NCI-H187 treated with DMSO at 0.1 percent for 48 hours (cell line): ENCODE measurements at regions not wholly inside any gene's neighbourhood (a gene's known extent, or its start where the extent isn't known, plus 50 kb on each side); places are given as distances from the start of the nearest gene placed in this dataset.

ENCODE experiments used
- DNase-seq: peaks from one replicate; lab custom pipeline; 2025; lab: John Stamatoyannopoulos, UW

- DNase-seq = no peak
These were observed 771.6 kb upstream of the ZNF608 start for GRCh38 chr5:125517973-125518550.

GRCh38 chr5:125521289-125521688, 774.9 kb upstream of the ZNF608 start:
- no peak for DNase-seq

GRCh38 chr5:125525356-125525755, 778.9 kb upstream of the ZNF608 start:
- no peak for DNase-seq

GRCh38 chr5:125526966-125527365, 780.5 kb upstream of the ZNF608 start:
- no peak for DNase-seq

- DNase-seq = no peak
These were observed 782.4 kb upstream of the ZNF608 start for GRCh38 chr5:125528881-125529280.

GRCh38 chr5:125530833-125531615, 784.6 kb upstream of the ZNF608 start:
- DNase-seq = no peak

- no peak for DNase-seq
These were observed 789.7 kb upstream of the ZNF608 start for GRCh38 chr5:125536095-125536494.

GRCh38 chr5:125536582-125536981, 790.1 kb upstream of the ZNF608 start:
- DNase-seq = no peak

- no peak for DNase-seq
These were observed 791.2 kb upstream of the ZNF608 start for GRCh38 chr5:125537661-125538060.

GRCh38 chr5:125538469-125538868, 792.0 kb upstream of the ZNF608 start:
- DNase-seq = no peak

- DNase-seq = no peak
These were observed 794.6 kb upstream of the ZNF608 start for GRCh38 chr5:125541085-125541484.

GRCh38 chr5:125549322-125549911, 803.0 kb upstream of the ZNF608 start:
- DNase-seq = no peak

- DNase-seq = no peak
These were observed 803.8 kb upstream of the ZNF608 start for GRCh38 chr5:125550274-125550673.

- DNase-seq = no peak
These were observed 804.8 kb upstream of the ZNF608 start for GRCh38 chr5:125551246-125551645.

GRCh38 chr5:125551797-125552196, 805.4 kb upstream of the ZNF608 start:
- DNase-seq = no peak

GRCh38 chr5:125552486-125552885, 806.0 kb upstream of the ZNF608 start:
- no peak for DNase-seq

GRCh38 chr5:125554355-125554754, 807.9 kb upstream of the ZNF608 start:
- DNase-seq = no peak

GRCh38 chr5:125555591-125555990, 809.2 kb upstream of the ZNF608 start:
- no peak for DNase-seq

GRCh38 chr5:125558016-125558415, 811.6 kb upstream of the ZNF608 start:
- no peak for DNase-seq

- DNase-seq = no peak
These were observed 812.0 kb upstream of the ZNF608 start for GRCh38 chr5:125558466-125558865.

- DNase-seq = no peak
These were observed 812.9 kb upstream of the ZNF608 start for GRCh38 chr5:125559296-125559695.

GRCh38 chr5:125560476-125561225, 814.2 kb upstream of the ZNF608 start:
- DNase-seq = no peak
